ENCODE measurements at regions not wholly inside any gene's neighbourhood (a gene's known extent, or its start where the extent isn't known, plus 50 kb on each side); places are given as distances from the start of the nearest gene placed in this dataset.

DNA sequence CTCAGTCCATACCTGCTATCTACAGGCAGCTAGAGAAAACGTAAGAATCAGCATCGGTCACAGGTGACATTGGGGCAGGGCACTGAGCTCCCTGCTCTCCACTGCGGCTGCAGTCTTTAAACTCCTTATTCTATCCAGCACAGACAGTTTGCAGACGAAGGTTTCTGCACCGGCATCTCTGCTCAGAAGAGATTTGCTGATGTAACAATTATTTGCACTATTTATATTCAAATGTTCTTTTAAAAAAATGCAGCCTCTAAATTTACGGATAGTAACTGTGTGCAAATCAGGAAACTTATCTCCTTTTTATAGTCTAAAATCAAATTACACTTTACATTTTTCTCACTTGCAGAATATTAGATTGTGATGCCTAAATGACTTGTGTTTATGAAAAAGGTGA, 671.0 kb downstream of the VRK1 start:
- CTCF ChIA-PET: no interaction called here
- TF ChIP-seq, protein P1, sequence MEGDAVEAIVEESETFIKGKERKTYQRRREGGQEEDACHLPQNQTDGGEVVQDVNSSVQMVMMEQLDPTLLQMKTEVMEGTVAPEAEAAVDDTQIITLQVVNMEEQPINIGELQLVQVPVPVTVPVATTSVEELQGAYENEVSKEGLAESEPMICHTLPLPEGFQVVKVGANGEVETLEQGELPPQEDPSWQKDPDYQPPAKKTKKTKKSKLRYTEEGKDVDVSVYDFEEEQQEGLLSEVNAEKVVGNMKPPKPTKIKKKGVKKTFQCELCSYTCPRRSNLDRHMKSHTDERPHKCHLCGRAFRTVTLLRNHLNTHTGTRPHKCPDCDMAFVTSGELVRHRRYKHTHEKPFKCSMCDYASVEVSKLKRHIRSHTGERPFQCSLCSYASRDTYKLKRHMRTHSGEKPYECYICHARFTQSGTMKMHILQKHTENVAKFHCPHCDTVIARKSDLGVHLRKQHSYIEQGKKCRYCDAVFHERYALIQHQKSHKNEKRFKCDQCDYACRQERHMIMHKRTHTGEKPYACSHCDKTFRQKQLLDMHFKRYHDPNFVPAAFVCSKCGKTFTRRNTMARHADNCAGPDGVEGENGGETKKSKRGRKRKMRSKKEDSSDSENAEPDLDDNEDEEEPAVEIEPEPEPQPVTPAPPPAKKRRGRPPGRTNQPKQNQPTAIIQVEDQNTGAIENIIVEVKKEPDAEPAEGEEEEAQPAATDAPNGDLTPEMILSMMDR (IDR thresholded peaks at IDR 0.05; ENCODE audit: insufficient read depth, low read depth, low read length): no peak
- Histone ChIP-seq H3K27me3 (ENCODE audit: control insufficient read depth, insufficient read depth, low read length) (no peaks in the 10 kb centered on the region), H3K36me3 (ENCODE audit: control insufficient read depth, insufficient read depth, low read length) (no peaks in the 10 kb centered on the region), H3K4me3 (ENCODE audit: low read depth, low read length) (no peak overlapping the region)
- POLR2A ChIA-PET: no interaction called here
- no peak for DNase-seq (ENCODE audit: low read depth)

DNA sequence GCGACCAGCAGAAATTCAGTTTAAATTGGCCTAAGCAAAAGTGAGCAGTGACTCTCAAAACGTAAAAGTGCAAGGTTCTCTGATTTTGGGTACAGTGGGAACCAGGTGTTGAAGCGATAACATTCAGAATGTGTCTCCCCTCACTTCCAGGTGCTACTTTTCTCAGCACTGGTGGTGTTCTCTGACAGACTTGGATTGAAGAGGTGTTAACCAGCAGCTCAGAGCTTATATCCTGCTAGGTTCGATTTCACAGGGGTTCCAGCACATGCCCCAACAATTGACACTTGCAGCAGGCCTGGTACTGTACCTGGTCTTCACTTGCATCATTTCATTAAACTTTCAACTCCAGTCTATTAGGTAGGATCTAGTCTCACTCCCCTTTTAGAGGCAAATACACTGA, 680.2 kb downstream of the VRK1 start:
- Histone ChIP-seq H3K36me3 (ENCODE audit: control insufficient read depth, insufficient read depth, low read length) (no peaks in the 10 kb centered on the region), H3K27me3 (ENCODE audit: control insufficient read depth, insufficient read depth, low read length) (no peaks in the 10 kb centered on the region), H3K4me3 (ENCODE audit: low read depth, low read length) (no peak overlapping the region)
- ChIA-PET CTCF (no interaction called here), POLR2A (no interaction called here)
- no peak for DNase-seq (ENCODE audit: low read depth)
- TF ChIP-seq, protein P1 (IDR thresholded peaks at IDR 0.05; ENCODE audit: insufficient read depth, low read depth, low read length): no peak

DNA sequence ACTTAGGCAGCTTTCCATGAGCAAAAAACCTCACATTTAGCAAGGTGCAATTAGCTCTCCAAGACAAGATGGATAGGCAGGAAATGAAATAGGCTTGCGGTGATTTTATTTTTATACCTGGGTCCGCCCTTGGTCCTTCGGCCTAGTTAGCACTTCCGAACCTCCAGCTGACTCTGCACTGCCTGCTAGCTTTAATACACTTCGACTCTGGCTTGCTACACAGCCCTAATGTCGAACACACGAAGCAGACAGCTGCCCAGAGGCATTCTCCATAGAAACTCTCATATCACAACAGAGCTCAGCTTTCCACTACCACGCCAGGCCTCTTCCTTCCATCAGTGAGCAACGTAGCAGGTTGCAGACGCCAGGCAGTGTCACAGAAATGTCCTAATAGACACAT, 688.0 kb downstream of the VRK1 start:
- CTCF ChIA-PET: no interaction called here
- TF ChIP-seq, protein P1 (IDR thresholded peaks at IDR 0.05; ENCODE audit: insufficient read depth, low read depth, low read length): no peak
- Histone ChIP-seq H3K36me3 (ENCODE audit: control insufficient read depth, insufficient read depth, low read length) (no peaks in the 10 kb centered on the region), H3K27me3 (ENCODE audit: control insufficient read depth, insufficient read depth, low read length) (no peaks in the 10 kb centered on the region), H3K4me3 (ENCODE audit: low read depth, low read length) (no peak overlapping the region)
- DNase-seq (ENCODE audit: low read depth): no peak
- POLR2A ChIA-PET: no interaction called here

DNA sequence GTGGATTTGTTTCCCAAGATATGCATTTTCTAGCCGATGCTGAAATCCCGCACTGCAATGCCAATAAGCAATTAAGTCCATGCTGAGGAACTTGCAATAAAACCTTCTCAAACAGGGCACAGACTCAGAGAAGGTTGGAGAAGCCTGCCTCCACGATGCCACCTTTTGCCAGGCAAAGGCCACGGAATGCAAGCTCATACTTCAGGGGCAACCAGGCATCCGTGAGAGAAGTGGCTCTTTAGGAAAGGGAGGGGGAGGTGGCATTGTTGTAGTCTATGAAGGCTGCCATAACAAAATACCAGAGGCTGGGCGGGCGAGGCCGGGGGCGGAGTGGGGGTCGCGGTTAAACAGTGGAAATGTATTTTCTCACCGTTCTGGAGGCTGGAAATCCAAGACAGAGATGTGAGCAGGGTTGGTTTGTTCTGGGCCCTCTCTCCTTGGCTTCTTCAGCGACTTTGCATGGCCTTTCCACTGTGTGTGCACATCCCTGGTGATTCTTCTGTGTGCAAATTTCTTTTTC, 689.5 kb downstream of the VRK1 start:
- TF ChIP-seq, protein P1 (IDR thresholded peaks at IDR 0.05; ENCODE audit: insufficient read depth, low read depth, low read length): no peak
- ChIA-PET CTCF (no interaction called here), POLR2A (no interaction called here)
- Histone ChIP-seq H3K4me3 (ENCODE audit: low read depth, low read length) (no peak overlapping the region), H3K27me3 (ENCODE audit: control insufficient read depth, insufficient read depth, low read length) (no peaks in the 10 kb centered on the region), H3K36me3 (ENCODE audit: control insufficient read depth, insufficient read depth, low read length) (no peaks in the 10 kb centered on the region)
- no peak for DNase-seq (ENCODE audit: low read depth)

DNA sequence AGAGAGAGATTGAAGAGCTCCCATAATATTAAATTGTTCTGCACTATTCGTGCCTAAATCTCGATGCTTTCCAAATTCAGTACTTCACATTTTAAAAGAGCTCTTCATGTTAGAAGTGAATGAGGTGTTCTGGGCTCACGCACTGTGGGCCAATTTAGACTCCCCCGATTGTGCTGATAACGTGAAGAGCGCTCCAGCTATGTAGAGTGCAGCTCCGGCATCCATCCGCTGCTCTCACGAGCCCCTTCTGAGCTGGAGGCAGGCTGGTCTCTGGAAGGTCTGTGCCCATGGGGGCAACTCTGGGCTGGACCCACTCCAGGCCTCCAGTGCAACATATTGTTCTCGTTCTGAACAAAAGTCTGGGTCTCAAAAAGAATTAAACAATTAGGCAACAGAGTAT, 692.6 kb downstream of the VRK1 start:
- ChIA-PET POLR2A (no interaction called here), CTCF (no interaction called here)
- no peak overlapping the region for H3K4me3 ChIP-seq (ENCODE audit: low read depth, low read length)
- TF ChIP-seq, protein P1 (IDR thresholded peaks at IDR 0.05; ENCODE audit: insufficient read depth, low read depth, low read length): no peak
- H3K27me3 ChIP-seq (ENCODE audit: control insufficient read depth, insufficient read depth, low read length): no peaks in the 10 kb centered on the region
- H3K36me3 ChIP-seq (ENCODE audit: control insufficient read depth, insufficient read depth, low read length): no peaks in the 10 kb centered on the region
- no peak for DNase-seq (ENCODE audit: low read depth)
